ENCODE measurements at regions not wholly inside any gene's neighbourhood (a gene's known extent, or its start where the extent isn't known, plus 50 kb on each side); places are given as distances from the start of the nearest gene placed in this dataset.
A peak's percentile ranks its signal among the peaks of the same experiment; 100 is the strongest.
"Not testable (repeated sequence)": the region's sequence is repeated elsewhere in the genome, so short reads cannot be mapped to it uniquely, and the experiment has no call there.

DNA sequence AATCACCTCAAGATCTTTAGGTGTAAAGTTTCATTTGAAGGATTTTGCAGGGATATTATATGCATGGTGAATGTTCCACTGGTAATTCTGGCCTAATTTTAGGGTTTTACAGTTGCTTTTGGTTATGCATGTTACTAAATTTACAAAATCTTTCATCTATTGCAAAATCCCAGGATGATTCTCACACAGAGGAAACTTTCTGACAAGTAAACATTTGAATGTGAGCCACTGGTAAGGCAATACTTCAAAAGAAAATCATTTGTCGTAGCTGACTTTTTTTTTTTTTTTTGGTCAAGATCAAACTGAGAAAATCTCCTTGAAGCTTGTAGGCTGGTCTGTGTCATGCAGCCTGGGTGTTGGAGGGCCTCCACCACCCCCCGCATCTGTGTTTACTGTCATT lies 141.9 kb upstream of the EXOC2 start:
- no peak overlapping the region for H3K4me3 ChIP-seq (ENCODE audit: low read length)
- H3K4me1 ChIP-seq (ENCODE audit: control insufficient read depth, low read depth, low read length) = peaks cover 4% of the 10 kb centered on the region
- H3K9me3 ChIP-seq (ENCODE audit: control insufficient read depth, low read depth, low read length) = peaks cover 2% of the 10 kb centered on the region
- H3K27ac ChIP-seq (ENCODE audit: low read length) = no peak overlapping the region
- no peaks in the 10 kb centered on the region for H3K36me3 ChIP-seq (ENCODE audit: control insufficient read depth, low read depth, low read length)
- no peaks in the 10 kb centered on the region for H3K27me3 ChIP-seq (ENCODE audit: control insufficient read depth, insufficient read depth, low read length)
- no peak overlapping the region for H3K9ac ChIP-seq (ENCODE audit: low read length)

DNA sequence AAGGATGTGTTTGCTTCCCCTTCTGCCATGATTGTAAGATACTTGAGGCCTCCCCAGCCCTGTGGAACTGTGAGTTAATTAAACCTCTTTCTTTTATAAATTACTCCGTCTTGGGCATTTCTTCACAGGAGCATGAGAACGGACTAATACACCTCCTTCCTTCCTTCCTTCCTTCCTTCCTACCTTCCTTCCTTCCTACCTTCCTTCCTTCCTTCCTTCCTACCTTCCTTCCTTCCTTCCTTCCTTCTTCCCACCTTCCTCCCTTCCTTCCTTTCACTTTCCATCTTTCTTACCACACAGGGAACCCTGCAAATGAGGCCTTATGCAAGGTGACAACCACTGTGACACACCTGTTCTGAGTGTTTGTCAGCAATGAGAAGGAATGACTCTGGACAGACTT lies 141.3 kb upstream of the EXOC2 start:
- Histone ChIP-seq H3K9ac (ENCODE audit: low read length) (no peak overlapping the region), H3K27ac (ENCODE audit: low read length) (no peak overlapping the region), H3K27me3 (ENCODE audit: control insufficient read depth, insufficient read depth, low read length) (no peaks in the 10 kb centered on the region), H3K4me1 (ENCODE audit: control insufficient read depth, low read depth, low read length) (peaks cover 11% of the 10 kb centered on the region), H3K4me3 (ENCODE audit: low read length) (no peak overlapping the region), H3K9me3 (ENCODE audit: control insufficient read depth, low read depth, low read length) (no peaks in the 10 kb centered on the region), H3K36me3 (ENCODE audit: control insufficient read depth, low read depth, low read length) (no peaks in the 10 kb centered on the region)

- not testable (repeated sequence) for H3K9me3 ChIP-seq (ENCODE audit: control insufficient read depth, low read depth, low read length); H3K36me3 ChIP-seq (ENCODE audit: control insufficient read depth, low read depth, low read length); H3K27ac ChIP-seq (ENCODE audit: low read length); H3K9ac ChIP-seq (ENCODE audit: low read length); H3K27me3 ChIP-seq (ENCODE audit: control insufficient read depth, insufficient read depth, low read length); H3K4me3 ChIP-seq (ENCODE audit: low read length)
- H3K4me1 ChIP-seq (ENCODE audit: control insufficient read depth, low read depth, low read length) = peaks cover 13% of the 10 kb centered on the region
Observed at GRCh38 chr6:832804-833203, 139.9 kb upstream of the EXOC2 start.

GRCh38 chr6:830667-831327 lies 137.9 kb upstream of the EXOC2 start:
- no peak overlapping the region for H3K27ac ChIP-seq (ENCODE audit: low read length)
- peaks cover 4% of the 10 kb centered on the region for H3K9me3 ChIP-seq (ENCODE audit: control insufficient read depth, low read depth, low read length)
- no peak overlapping the region for H3K9ac ChIP-seq (ENCODE audit: low read length)

DNA sequence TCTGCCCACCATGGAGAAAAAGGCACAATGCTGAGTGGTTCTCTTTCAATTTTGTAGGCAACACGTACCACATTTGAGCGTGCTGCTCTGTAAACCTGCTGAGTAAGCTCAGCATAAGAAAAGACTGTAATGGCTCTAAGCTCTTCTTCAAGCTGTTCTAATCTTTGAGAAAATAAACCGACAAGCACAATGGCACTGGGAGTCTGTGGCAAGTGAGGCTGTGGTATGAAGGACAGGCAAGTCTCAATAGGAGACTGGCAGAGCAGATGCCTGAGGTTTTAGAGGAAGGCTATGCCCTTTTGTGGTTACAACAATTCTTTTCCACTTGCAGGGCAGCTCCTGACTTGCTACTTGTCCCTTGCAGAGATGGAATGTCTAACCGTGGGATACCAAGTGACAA lies 136.7 kb upstream of the EXOC2 start:
- Histone ChIP-seq H3K9me3 (ENCODE audit: control insufficient read depth, low read depth, low read length) (peaks cover 4% of the 10 kb centered on the region), H3K27ac (ENCODE audit: low read length) (no peak overlapping the region), H3K9ac (ENCODE audit: low read length) (no peak overlapping the region), H3K27me3 (ENCODE audit: control insufficient read depth, insufficient read depth, low read length) (no peaks in the 10 kb centered on the region), H3K4me3 (ENCODE audit: low read length) (peak overlapping the region; percentile 15), H3K4me1 (ENCODE audit: control insufficient read depth, low read depth, low read length) (peaks cover 13% of the 10 kb centered on the region), H3K36me3 (ENCODE audit: control insufficient read depth, low read depth, low read length) (no peaks in the 10 kb centered on the region)

More at GRCh38 chr6:830667-831327, 137.9 kb upstream of the EXOC2 start:
- Histone ChIP-seq H3K27me3 (ENCODE audit: control insufficient read depth, insufficient read depth, low read length) (no peaks in the 10 kb centered on the region), H3K36me3 (ENCODE audit: control insufficient read depth, low read depth, low read length) (no peaks in the 10 kb centered on the region), H3K4me3 (ENCODE audit: low read length) (no peak overlapping the region), H3K4me1 (ENCODE audit: control insufficient read depth, low read depth, low read length) (peaks cover 13% of the 10 kb centered on the region)

- no peaks in the 10 kb centered on the region for H3K27me3 ChIP-seq (ENCODE audit: control insufficient read depth, insufficient read depth, low read length)
- no peaks in the 10 kb centered on the region for H3K36me3 ChIP-seq (ENCODE audit: control insufficient read depth, low read depth, low read length)
- H3K4me3 ChIP-seq (ENCODE audit: low read length) = no peak overlapping the region
- peaks cover 4% of the 10 kb centered on the region for H3K9me3 ChIP-seq (ENCODE audit: control insufficient read depth, low read depth, low read length)
- no peak overlapping the region for H3K9ac ChIP-seq (ENCODE audit: low read length)
- H3K27ac ChIP-seq (ENCODE audit: low read length) = no peak overlapping the region
- H3K4me1 ChIP-seq (ENCODE audit: control insufficient read depth, low read depth, low read length) = peaks cover 13% of the 10 kb centered on the region
Observed at GRCh38 chr6:827431-827830, 134.5 kb upstream of the EXOC2 start.

DNA sequence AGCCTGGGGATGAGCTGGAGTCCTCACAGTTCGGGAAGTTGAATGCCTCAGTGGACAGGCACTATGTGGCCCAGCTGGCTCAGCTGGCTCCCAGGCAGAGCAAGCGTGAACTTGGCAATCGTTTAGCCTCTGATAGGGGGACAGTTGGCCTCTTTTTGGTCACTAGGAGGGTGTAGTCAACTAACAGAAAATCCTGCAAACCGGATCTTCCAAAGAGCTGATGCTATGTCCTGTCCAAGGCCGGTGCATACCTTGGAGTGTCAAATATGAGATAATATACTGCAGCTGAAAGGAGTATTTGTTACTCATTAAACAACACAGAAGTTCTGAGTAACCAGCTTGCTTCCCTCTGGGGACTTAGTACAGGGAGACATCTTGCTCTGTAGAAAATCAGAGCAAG lies 126.2 kb upstream of the EXOC2 start:
- Histone ChIP-seq H3K36me3 (ENCODE audit: control insufficient read depth, low read depth, low read length) (no peaks in the 10 kb centered on the region), H3K27me3 (ENCODE audit: control insufficient read depth, insufficient read depth, low read length) (no peaks in the 10 kb centered on the region), H3K4me3 (ENCODE audit: low read length) (no peak overlapping the region), H3K27ac (ENCODE audit: low read length) (no peak overlapping the region), H3K9ac (ENCODE audit: low read length) (no peak overlapping the region), H3K9me3 (ENCODE audit: control insufficient read depth, low read depth, low read length) (no peaks in the 10 kb centered on the region), H3K4me1 (ENCODE audit: control insufficient read depth, low read depth, low read length) (no peaks in the 10 kb centered on the region)

GRCh38 chr6:818196-818595 lies 125.3 kb upstream of the EXOC2 start:
- Histone ChIP-seq H3K36me3 (ENCODE audit: control insufficient read depth, low read depth, low read length) (no peaks in the 10 kb centered on the region), H3K9me3 (ENCODE audit: control insufficient read depth, low read depth, low read length) (no peaks in the 10 kb centered on the region), H3K4me1 (ENCODE audit: control insufficient read depth, low read depth, low read length) (no peaks in the 10 kb centered on the region), H3K27me3 (ENCODE audit: control insufficient read depth, insufficient read depth, low read length) (no peaks in the 10 kb centered on the region), H3K4me3 (ENCODE audit: low read length) (no peak overlapping the region), H3K27ac (ENCODE audit: low read length) (no peak overlapping the region), H3K9ac (ENCODE audit: low read length) (no peak overlapping the region)

DNA sequence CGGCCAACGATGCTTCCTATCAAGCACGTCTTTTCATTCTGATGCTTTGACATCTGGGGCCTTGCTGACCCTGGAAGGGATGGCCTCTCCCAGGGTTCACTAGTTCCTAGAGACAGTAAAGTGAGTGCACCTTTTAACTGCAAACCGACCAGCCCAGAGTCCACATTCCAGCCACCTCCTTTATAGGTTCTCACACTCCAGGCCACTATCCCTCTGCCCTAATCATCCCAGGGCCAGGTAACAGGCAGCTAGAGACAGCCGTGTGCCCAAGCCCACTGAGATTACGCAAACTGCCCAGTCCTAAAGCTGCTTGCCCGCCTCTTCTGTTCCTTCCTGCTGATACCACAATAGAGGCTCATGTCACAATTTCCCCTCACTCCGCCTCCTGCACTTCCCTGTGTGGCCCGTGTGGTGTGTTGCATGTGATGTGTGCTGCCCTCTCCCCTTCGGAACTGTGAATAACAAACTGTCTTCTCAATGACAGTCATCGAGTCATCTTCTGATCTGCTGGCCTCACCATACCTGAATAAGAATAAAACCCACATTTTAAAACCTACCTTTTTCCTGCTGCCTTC lies 123.7 kb upstream of the EXOC2 start:
- Histone ChIP-seq H3K27me3 (ENCODE audit: control insufficient read depth, insufficient read depth, low read length) (no peaks in the 10 kb centered on the region), H3K4me3 (ENCODE audit: low read length) (no peak overlapping the region), H3K9me3 (ENCODE audit: control insufficient read depth, low read depth, low read length) (no peaks in the 10 kb centered on the region), H3K36me3 (ENCODE audit: control insufficient read depth, low read depth, low read length) (no peaks in the 10 kb centered on the region), H3K27ac (ENCODE audit: low read length) (no peak overlapping the region), H3K9ac (ENCODE audit: low read length) (no peak overlapping the region), H3K4me1 (ENCODE audit: control insufficient read depth, low read depth, low read length) (no peaks in the 10 kb centered on the region)

GRCh38 chr6:815348-815738 lies 122.4 kb upstream of the EXOC2 start:
- Histone ChIP-seq H3K27ac (ENCODE audit: low read length) (no peak overlapping the region), H3K4me1 (ENCODE audit: control insufficient read depth, low read depth, low read length) (no peaks in the 10 kb centered on the region), H3K9me3 (ENCODE audit: control insufficient read depth, low read depth, low read length) (no peaks in the 10 kb centered on the region), H3K27me3 (ENCODE audit: control insufficient read depth, insufficient read depth, low read length) (no peaks in the 10 kb centered on the region), H3K36me3 (ENCODE audit: control insufficient read depth, low read depth, low read length) (no peaks in the 10 kb centered on the region), H3K9ac (ENCODE audit: low read length) (no peak overlapping the region), H3K4me3 (ENCODE audit: low read length) (no peak overlapping the region)

DNA sequence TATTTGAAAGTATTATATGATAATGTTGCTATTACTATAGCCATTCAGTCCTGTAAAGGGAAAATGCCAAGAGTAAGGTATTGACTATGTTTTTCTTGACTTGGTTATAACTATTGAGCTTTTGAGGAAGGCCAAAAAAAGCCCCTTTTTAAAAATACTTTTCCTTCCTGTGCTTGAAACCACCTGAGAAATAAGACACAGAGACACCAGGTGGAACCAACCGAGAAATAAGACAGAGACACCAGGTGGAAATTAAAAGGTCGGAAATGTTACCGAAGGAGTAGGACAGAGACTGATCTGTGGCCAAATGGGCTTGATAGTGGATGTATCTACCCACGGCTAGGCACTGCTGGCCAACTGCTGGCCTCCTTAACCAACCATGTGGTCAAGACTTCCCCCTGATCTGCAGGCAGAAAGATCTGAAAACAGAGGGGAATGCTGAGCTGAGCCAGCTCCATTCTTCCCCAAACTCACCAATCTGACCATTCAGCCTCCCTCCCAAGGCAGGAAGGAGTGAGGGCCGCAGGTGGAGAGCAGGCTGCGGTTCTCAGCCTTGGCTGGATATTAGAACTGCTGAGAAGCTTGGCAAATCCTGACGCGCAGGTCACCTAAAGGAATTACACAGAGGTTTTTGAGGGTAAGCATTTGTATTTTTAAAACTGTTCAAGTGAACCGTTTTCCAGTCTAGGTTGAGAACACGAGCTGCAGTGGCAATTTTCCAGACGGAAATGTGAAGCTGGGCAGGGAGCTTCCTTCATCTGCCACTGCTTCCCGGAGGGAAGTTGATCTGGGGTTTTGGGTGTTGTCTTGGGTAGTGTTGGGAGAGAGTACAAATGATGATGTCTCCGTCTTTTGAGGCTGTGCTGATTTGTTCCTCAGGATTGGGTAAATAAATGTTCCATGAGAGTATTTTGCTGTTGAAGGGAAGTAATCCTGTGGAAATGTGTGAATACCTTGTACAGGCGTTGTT lies 121.7 kb upstream of the EXOC2 start:
- Histone ChIP-seq H3K27me3 (ENCODE audit: control insufficient read depth, insufficient read depth, low read length) (no peaks in the 10 kb centered on the region), H3K9ac (ENCODE audit: low read length) (no peak overlapping the region), H3K36me3 (ENCODE audit: control insufficient read depth, low read depth, low read length) (no peaks in the 10 kb centered on the region), H3K4me1 (ENCODE audit: control insufficient read depth, low read depth, low read length) (no peaks in the 10 kb centered on the region), H3K27ac (ENCODE audit: low read length) (no peak overlapping the region), H3K4me3 (ENCODE audit: low read length) (no peak overlapping the region), H3K9me3 (ENCODE audit: control insufficient read depth, low read depth, low read length) (no peaks in the 10 kb centered on the region)

Data from iPS-18a (cell line).